ENCODE measurements at regions not wholly inside any gene's neighbourhood (a gene's known extent, or its start where the extent isn't known, plus 50 kb on each side); places are given as distances from the start of the nearest gene placed in this dataset.

GRCh38 chr11:128339792-128340191, 247.6 kb downstream of the ETS1 start:
- Mint-ChIP-seq H3K4me3 (ENCODE audit: unreplicated experiment) (no peak overlapping the region), H3K9me3 (ENCODE audit: unreplicated experiment) (no peaks in the 10 kb centered on the region), H3K4me1 (ENCODE audit: low read depth, unreplicated experiment) (no peaks in the 10 kb centered on the region), H3K27ac (ENCODE audit: unreplicated experiment) (no peak overlapping the region), H3K27me3 (ENCODE audit: unreplicated experiment) (peaks cover 1% of the 10 kb centered on the region), H3K36me3 (ENCODE audit: unreplicated experiment) (no peaks in the 10 kb centered on the region)
- DNase-seq: no peak
- TF ChIP-seq, protein P1, sequence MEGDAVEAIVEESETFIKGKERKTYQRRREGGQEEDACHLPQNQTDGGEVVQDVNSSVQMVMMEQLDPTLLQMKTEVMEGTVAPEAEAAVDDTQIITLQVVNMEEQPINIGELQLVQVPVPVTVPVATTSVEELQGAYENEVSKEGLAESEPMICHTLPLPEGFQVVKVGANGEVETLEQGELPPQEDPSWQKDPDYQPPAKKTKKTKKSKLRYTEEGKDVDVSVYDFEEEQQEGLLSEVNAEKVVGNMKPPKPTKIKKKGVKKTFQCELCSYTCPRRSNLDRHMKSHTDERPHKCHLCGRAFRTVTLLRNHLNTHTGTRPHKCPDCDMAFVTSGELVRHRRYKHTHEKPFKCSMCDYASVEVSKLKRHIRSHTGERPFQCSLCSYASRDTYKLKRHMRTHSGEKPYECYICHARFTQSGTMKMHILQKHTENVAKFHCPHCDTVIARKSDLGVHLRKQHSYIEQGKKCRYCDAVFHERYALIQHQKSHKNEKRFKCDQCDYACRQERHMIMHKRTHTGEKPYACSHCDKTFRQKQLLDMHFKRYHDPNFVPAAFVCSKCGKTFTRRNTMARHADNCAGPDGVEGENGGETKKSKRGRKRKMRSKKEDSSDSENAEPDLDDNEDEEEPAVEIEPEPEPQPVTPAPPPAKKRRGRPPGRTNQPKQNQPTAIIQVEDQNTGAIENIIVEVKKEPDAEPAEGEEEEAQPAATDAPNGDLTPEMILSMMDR (IDR thresholded peaks at IDR 0.05; ENCODE audit: partially characterized antibody, unreplicated experiment): no peak

GRCh38 chr11:128338811-128339210, 248.5 kb downstream of the ETS1 start:
- TF ChIP-seq, protein P1 (IDR thresholded peaks at IDR 0.05; ENCODE audit: partially characterized antibody, unreplicated experiment): no peak
- Mint-ChIP-seq H3K27me3 (ENCODE audit: unreplicated experiment) (peaks cover 1% of the 10 kb centered on the region), H3K4me1 (ENCODE audit: low read depth, unreplicated experiment) (no peaks in the 10 kb centered on the region), H3K9me3 (ENCODE audit: unreplicated experiment) (no peaks in the 10 kb centered on the region), H3K36me3 (ENCODE audit: unreplicated experiment) (no peaks in the 10 kb centered on the region), H3K4me3 (ENCODE audit: unreplicated experiment) (no peak overlapping the region), H3K27ac (ENCODE audit: unreplicated experiment) (no peak overlapping the region)
- no peak for DNase-seq

DNA sequence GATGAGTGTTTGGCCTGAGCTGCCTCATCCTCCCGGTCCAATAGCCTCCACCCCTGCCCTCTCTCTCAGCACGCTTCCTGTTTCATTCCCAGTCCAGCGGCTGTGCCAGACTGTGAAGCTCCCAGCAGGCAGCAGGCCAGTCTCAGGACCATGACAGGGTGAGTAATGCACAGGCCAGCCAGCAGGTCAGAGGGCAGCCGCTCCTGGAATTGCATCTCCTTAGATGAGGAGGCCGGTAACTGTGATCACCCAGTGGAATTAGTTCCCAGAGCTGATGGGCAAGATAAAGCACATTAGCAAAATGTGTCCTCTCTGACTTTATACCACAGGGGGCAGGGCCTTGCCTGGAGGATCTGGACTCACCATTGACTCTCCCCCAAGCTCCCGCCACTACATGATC, 251.2 kb downstream of the ETS1 start:
- H3K4me1 Mint-ChIP-seq (ENCODE audit: low read depth, unreplicated experiment): no peaks in the 10 kb centered on the region
- TF ChIP-seq, protein P1 (IDR thresholded peaks at IDR 0.05; ENCODE audit: partially characterized antibody, unreplicated experiment): no peak
- DNase-seq: no peak
- no peak overlapping the region for H3K27ac Mint-ChIP-seq (ENCODE audit: unreplicated experiment)
- H3K4me3 Mint-ChIP-seq (ENCODE audit: unreplicated experiment): no peak overlapping the region
- H3K36me3 Mint-ChIP-seq (ENCODE audit: unreplicated experiment): no peaks in the 10 kb centered on the region
- peaks cover 1% of the 10 kb centered on the region for H3K27me3 Mint-ChIP-seq (ENCODE audit: unreplicated experiment)
- no peaks in the 10 kb centered on the region for H3K9me3 Mint-ChIP-seq (ENCODE audit: unreplicated experiment)

GRCh38 chr11:128335729-128336128, 251.6 kb downstream of the ETS1 start:
- DNase-seq: no peak
- H3K27ac Mint-ChIP-seq (ENCODE audit: unreplicated experiment): no peak overlapping the region
- H3K36me3 Mint-ChIP-seq (ENCODE audit: unreplicated experiment): no peaks in the 10 kb centered on the region
- no peaks in the 10 kb centered on the region for H3K9me3 Mint-ChIP-seq (ENCODE audit: unreplicated experiment)
- peaks cover 1% of the 10 kb centered on the region for H3K27me3 Mint-ChIP-seq (ENCODE audit: unreplicated experiment)
- no peak overlapping the region for H3K4me3 Mint-ChIP-seq (ENCODE audit: unreplicated experiment)
- TF ChIP-seq, protein P1 (IDR thresholded peaks at IDR 0.05; ENCODE audit: partially characterized antibody, unreplicated experiment): no peak
- H3K4me1 Mint-ChIP-seq (ENCODE audit: low read depth, unreplicated experiment): no peaks in the 10 kb centered on the region

GRCh38 chr11:128334311-128335044, 252.9 kb downstream of the ETS1 start:
- Mint-ChIP-seq H3K4me3 (ENCODE audit: unreplicated experiment) (no peak overlapping the region), H3K27me3 (ENCODE audit: unreplicated experiment) (peaks cover 1% of the 10 kb centered on the region), H3K9me3 (ENCODE audit: unreplicated experiment) (no peaks in the 10 kb centered on the region), H3K36me3 (ENCODE audit: unreplicated experiment) (no peaks in the 10 kb centered on the region), H3K4me1 (ENCODE audit: low read depth, unreplicated experiment) (no peaks in the 10 kb centered on the region), H3K27ac (ENCODE audit: unreplicated experiment) (no peak overlapping the region)
- TF ChIP-seq, protein P1 (IDR thresholded peaks at IDR 0.05; ENCODE audit: partially characterized antibody, unreplicated experiment): no peak
- no peak for DNase-seq
